Stimulated activated CD8-positive, alpha-beta memory T cell treated with anti-CD3 and anti-CD28 coated beads, Interleukin-2, amount 100 ng/mL, for 48 hours (primary cell): ENCODE measurements at regions not wholly inside any gene's neighbourhood (a gene's known extent, or its start where the extent isn't known, plus 50 kb on each side); places are given as distances from the start of the nearest gene placed in this dataset.

ENCODE experiments used
- DNase-seq, 2 donors: peaks; one replicate each; pipeline ENCODE4 v3.0.0-alpha.2; 2020; ENCODE audit warnings: low read depth in 2 of 2

- DNase-seq = no peak
These were observed 52.2 kb upstream of the SLC6A11 start for GRCh38 chr3:10763817-10764258.

- DNase-seq = no peak
These were observed 51.6 kb upstream of the SLC6A11 start for GRCh38 chr3:10764259-10765051.

GRCh38 chr3:10766049-10766705 lies 49.9 kb upstream of the SLC6A11 start:
- no peak for DNase-seq
